H1 (cell line): ENCODE measurements at regions not wholly inside any gene's neighbourhood (a gene's known extent, or its start where the extent isn't known, plus 50 kb on each side); places are given as distances from the start of the nearest gene placed in this dataset.

Experiments used
- CTCF ChIA-PET: fragments of 300-600 bp; sonication (Branson Sonifier 250); formaldehyde crosslinking; loops from one replicate; lab custom pipeline; 2021; ENCODE audit not compliant: partially characterized antibody; lab: Charles Lee
- POLR2A ChIA-PET: fragments of 300-600 bp; sonication (Branson Sonifier 250); formaldehyde crosslinking; loops from one replicate; lab custom pipeline; 2021; ENCODE audit warnings: inconsistent platforms; ENCODE audit not compliant: partially characterized antibody; lab: Charles Lee
- DNase-seq, 2 experiments: peaks; one replicate each; pipeline versions ENCODE4 v3.0.0 to v3.0.0-alpha.2; 2010 to 2022; ENCODE audit warnings: low spot score in 2 of 2, low read depth in 1 of 2, mixed read lengths in 1 of 2
- FAIRE-seq: peaks from 2 replicates; lab custom pipeline; 2011; peaks lifted over from hg19 to GRCh38; lab: Jason Lieb, UNC
- H2AFZ ChIP-seq: 2 replicates; pipeline ENCODE4 v1.8.1; 2012; ENCODE audit warnings: low read length, inconsistent platforms
- H2AK5ac ChIP-seq: 2 replicates; pipeline ENCODE4 v1.6.1; 2013; ENCODE audit warnings: low read depth, low read length
- H2BK120ac ChIP-seq: replicated peaks from 2 replicates; pipeline ENCODE3; 2013; ENCODE audit warnings: low read depth, low read length, inconsistent platforms
- H2BK12ac ChIP-seq: 2 replicates; pipeline ENCODE4 v1.6.1; 2013; ENCODE audit warnings: low read depth, low read length
- H2BK15ac ChIP-seq: 2 replicates; pipeline ENCODE4 v1.6.1; 2013; ENCODE audit warnings: low read length
- H2BK20ac ChIP-seq: 2 replicates; pipeline ENCODE4 v1.6.1; 2013; ENCODE audit warnings: low read length
- H2BK5ac ChIP-seq: 2 replicates; pipeline ENCODE4 v1.6.1; 2013; ENCODE audit warnings: low read depth, low read length
- H3K14ac ChIP-seq: 2 replicates; pipeline ENCODE4 v1.6.1; 2013; ENCODE audit warnings: inconsistent platforms; ENCODE audit not compliant: insufficient read length
- H3K18ac ChIP-seq: 2 replicates; pipeline ENCODE4 v1.6.1; 2013; ENCODE audit warnings: low read length; ENCODE audit errors: extremely low read depth
- H3K23ac ChIP-seq: 2 replicates; pipeline ENCODE4 v1.6.1; 2013; ENCODE audit warnings: inconsistent platforms; ENCODE audit not compliant: insufficient read length
- H3K23me2 ChIP-seq: 2 replicates; pipeline ENCODE4 v1.6.1; 2013; ENCODE audit warnings: low read depth, low read length
- H3K27ac ChIP-seq: 2 replicates; pipeline ENCODE4 v1.6.1; 2011; ENCODE audit warnings: low read depth, low read length, inconsistent platforms
- H3K27me3 ChIP-seq, 4 experiments: replicated peaks in 1 of 4; 1 replicate in 1 of 4; 2 replicates in 3 of 4; pipeline versions ENCODE4 v1.6.1 to v1.8.1; 2011 to 2013; ENCODE audit warnings: low read length in 3 of 4, mild to moderate bottlenecking in 3 of 4, inconsistent platforms in 2 of 4, mixed read lengths in 2 of 4, moderate library complexity in 1 of 4; ENCODE audit not compliant: control insufficient read depth in 3 of 4, insufficient read depth in 3 of 4; ENCODE audit errors: extremely low read depth in 1 of 4
- H3K36me3 ChIP-seq, 4 experiments: 2 replicates each; pipeline versions ENCODE4 v1.6.1 to v1.8.1; 2011 to 2013; ENCODE audit warnings: mild to moderate bottlenecking in 4 of 4, low read length in 3 of 4, moderate library complexity in 2 of 4, control low read depth in 1 of 4, inconsistent platforms in 1 of 4; ENCODE audit not compliant: insufficient read depth in 4 of 4, control insufficient read depth in 2 of 4
- H3K4ac ChIP-seq: replicated peaks from 2 replicates; pipeline ENCODE3; 2013; ENCODE audit warnings: low read length, low read depth, mixed read lengths, inconsistent platforms; ENCODE audit not compliant: insufficient read length
- H3K4me1 ChIP-seq, 4 experiments: replicated peaks in 1 of 4; 1 replicate in 1 of 4; 2 replicates in 3 of 4; pipeline versions ENCODE4 v1.6.1 to v1.8.1; 2011 to 2013; ENCODE audit warnings: low read length in 3 of 4, inconsistent platforms in 2 of 4, mixed read lengths in 1 of 4; ENCODE audit not compliant: insufficient read depth in 4 of 4, control insufficient read depth in 3 of 4
- H3K4me2 ChIP-seq, 2 experiments: 2 replicates each; pipeline versions ENCODE4 v1.6.1 to v1.8.1; 2011 to 2013; ENCODE audit warnings: low read depth in 2 of 2, low read length in 2 of 2, control low read depth in 1 of 2, inconsistent platforms in 1 of 2, mild to moderate bottlenecking in 1 of 2; ENCODE audit not compliant: insufficient read depth in 1 of 2
- H3K4me3 ChIP-seq, 4 experiments: fragments of 200-600, 300-600 bp in 1 of 4; sonication (generic), shearing (Covaris generic), sonication (Bioruptor Twin) in 1 of 4; 2 replicates each; pipeline versions ENCODE4 v1.5.1 to v1.8.1; 2011 to 2016; ENCODE audit warnings: low read length in 4 of 4, low read depth in 3 of 4, control low read depth in 2 of 4, inconsistent platforms in 2 of 4, mild to moderate bottlenecking in 2 of 4, mixed read lengths in 1 of 4, moderate library complexity in 1 of 4; ENCODE audit not compliant: insufficient read depth in 2 of 4; ENCODE audit errors: extremely low read depth in 1 of 4
- H3K56ac ChIP-seq: replicated peaks from 2 replicates; pipeline ENCODE3; 2013; ENCODE audit warnings: low read depth, mild to moderate bottlenecking, mixed read lengths, low read length, inconsistent platforms; ENCODE audit not compliant: insufficient read length
- H3K79me1 ChIP-seq: 2 replicates; pipeline ENCODE4 v1.6.1; 2013; ENCODE audit warnings: low read depth, low read length, control low read depth
- H3K79me2 ChIP-seq, 2 experiments: 2 replicates each; pipeline versions ENCODE4 v1.6.1 to v1.8.1; 2012 to 2013; ENCODE audit warnings: low read length in 2 of 2, mild to moderate bottlenecking in 2 of 2, inconsistent platforms in 1 of 2; ENCODE audit not compliant: insufficient read depth in 2 of 2, control insufficient read depth in 1 of 2
- H3K9ac ChIP-seq, 4 experiments: replicated peaks in 1 of 4; 1 replicate in 1 of 4; 2 replicates in 3 of 4; pipeline versions ENCODE4 v1.6.1 to v1.8.1; 2011 to 2013; ENCODE audit warnings: low read depth in 3 of 4, low read length in 3 of 4, control low read depth in 2 of 4, mild to moderate bottlenecking in 2 of 4, moderate library complexity in 2 of 4, inconsistent platforms in 1 of 4; ENCODE audit errors: extremely low read depth in 1 of 4
- H3K9me3 ChIP-seq, 2 experiments: 2 replicates each; pipeline versions ENCODE4 v1.6.1 to v1.8.1; 2012 to 2013; ENCODE audit warnings: mild to moderate bottlenecking in 2 of 2, moderate library complexity in 2 of 2, control low read depth in 1 of 2, inconsistent platforms in 1 of 2, low read depth in 1 of 2, low read length in 1 of 2, mixed read lengths in 1 of 2; ENCODE audit not compliant: insufficient read depth in 2 of 2
- H4K20me1 ChIP-seq, 2 experiments: replicated peaks in 1 of 2; 2 replicates each; pipeline versions ENCODE3 to v1.8.1; 2011 to 2013; ENCODE audit warnings: inconsistent platforms in 2 of 2, low read length in 2 of 2, mild to moderate bottlenecking in 1 of 2; ENCODE audit not compliant: insufficient read depth in 2 of 2, control insufficient read depth in 1 of 2
- H4K5ac ChIP-seq: 2 replicates; pipeline ENCODE4 v1.6.1; 2013; ENCODE audit warnings: low read length, low read depth, mixed read lengths, inconsistent platforms; ENCODE audit not compliant: insufficient read length
- H4K8ac ChIP-seq: 2 replicates; pipeline ENCODE4 v1.8.0; 2013; ENCODE audit warnings: mild to moderate bottlenecking, moderate library complexity, low read length, inconsistent platforms; ENCODE audit not compliant: insufficient read depth; ENCODE audit errors: extremely low read depth
- H4K91ac ChIP-seq: replicated peaks from 2 replicates; pipeline ENCODE3; 2013; ENCODE audit warnings: low read length, mixed read lengths, inconsistent platforms; ENCODE audit not compliant: insufficient read length
- SIN3A ChIP-seq, 2 experiments: IDR thresholded peaks in 1 of 2; conservative IDR thresholded peaks in 1 of 2; 2 replicates each; pipeline ENCODE4 v1.6.1; 2011 to 2012; ENCODE audit warnings: low read length in 2 of 2, improper control_type of control experiment in 1 of 2, low read depth in 1 of 2, mild to moderate bottlenecking in 1 of 2
- TEAD4 ChIP-seq: IDR thresholded peaks from 2 replicates; pipeline ENCODE4 v1.6.1; 2012; ENCODE audit warnings: low read depth, low read length, inconsistent platforms, mixed read lengths
- WGBS, 2 experiments: shearing (Covaris generic) in 1 of 2; methylation state at CpG; one replicate each; pipeline versions ENCODE4 v1.1.6 to v1.1.7; 2013 to 2015; ENCODE audit warnings: low lambda C conversion rate in 2 of 2, mixed read lengths in 2 of 2, inconsistent platforms in 1 of 2, low coverage in 1 of 2, missing lambda C conversion rate in 1 of 2; ENCODE audit not compliant: insufficient replicate concordance in 2 of 2, insufficient coverage in 1 of 2, insufficient read length in 1 of 2; ENCODE audit errors: extremely low coverage in 1 of 2, missing lambda C conversion rate in 1 of 2; 5-methylcytosine and 5-hydroxymethylcytosine counted together

- H3K9me3 ChIP-seq = no peaks in the 10 kb centered on the region
- ChIA-PET CTCF (no interaction called here), POLR2A (no interaction called here)
- no peak overlapping the region for H3K23ac ChIP-seq
- no peak overlapping the region for H3K9ac ChIP-seq
- H3K4me2 ChIP-seq = no peak overlapping the region
- H3K56ac ChIP-seq = no peak overlapping the region
- no peaks in the 10 kb centered on the region for H4K20me1 ChIP-seq
- H4K91ac ChIP-seq = no peak overlapping the region
- no peak overlapping the region for H2BK20ac ChIP-seq
- H3K14ac ChIP-seq = no peak overlapping the region
- TF ChIP-seq SIN3A (conservative IDR thresholded peaks at IDR 0.05 in 1 of 2, IDR thresholded peaks at IDR 0.05 in 1 of 2; ENCODE audit: low read depth in 1 of 2, low read length in 2 of 2) (no peak), TEAD4 (no peak)
- no peak overlapping the region for H3K27ac ChIP-seq
- no peaks in the 10 kb centered on the region for H3K79me1 ChIP-seq
- DNase-seq = no peak
- H2AFZ ChIP-seq = no peak overlapping the region; the same call in 1 of the 2 replicates
- H4K8ac ChIP-seq = no peak overlapping the region
- H3K18ac ChIP-seq = no peak overlapping the region
- H3K4me1 ChIP-seq = no peaks in the 10 kb centered on the region
- no peak overlapping the region for H2AK5ac ChIP-seq
- no peak overlapping the region for H2BK12ac ChIP-seq
- no peak overlapping the region for H2BK120ac ChIP-seq
- H3K27me3 ChIP-seq = no peaks in the 10 kb centered on the region
- H3K36me3 ChIP-seq = no peaks in the 10 kb centered on the region
- no peak overlapping the region for H2BK5ac ChIP-seq
- H3K23me2 ChIP-seq = no peaks in the 10 kb centered on the region
- H2BK15ac ChIP-seq = no peak overlapping the region
- H4K5ac ChIP-seq = no peak overlapping the region
- 88% methylated on average over 1 of the region's 1 CpG; no CpG with 5 or more reads in 1 of the 2 experiments for WGBS, 2 experiments
- H3K4me3 ChIP-seq = no peak overlapping the region
- FAIRE-seq = no peak
- no peaks in the 10 kb centered on the region for H3K79me2 ChIP-seq
- H3K4ac ChIP-seq = no peak overlapping the region
These were observed 722.6 kb downstream of the METTL4 start for GRCh38 chr18:1848716-1849115.
